Activated CD8-positive, alpha-beta T cell treated with anti-CD3 and anti-CD28 coated beads, Interleukin-2, amount 10 ng/mL, durations not matched to agents 7 days and 5 days (primary cell): ENCODE measurements at regions not wholly inside any gene's neighbourhood (a gene's known extent, or its start where the extent isn't known, plus 50 kb on each side); places are given as distances from the start of the nearest gene placed in this dataset.
"Not testable (repeated sequence)": the region's sequence is repeated elsewhere in the genome, so short reads cannot be mapped to it uniquely, and the experiment has no call there.

Experiments
- ATAC-seq: fragments of 150-1000 bp; cut with Tn5 transposase; one replicate; pipeline ENCODE4 v1.10.0; 2021; ENCODE audit warnings: moderate library complexity
- CTCF ChIA-PET: fragments of 350-600 bp; sonication (Branson Sonifier 250); formaldehyde crosslinking; loops from one replicate; lab custom pipeline; 2021; ENCODE audit warnings: antibody characterized with exemption; lab: Charles Lee
- POLR2A ChIA-PET: fragments of 350-600 bp; sonication (Branson Sonifier 250); formaldehyde crosslinking; loops from one replicate; lab custom pipeline; 2021; ENCODE audit warnings: antibody characterized with exemption; lab: Charles Lee
- DNase-seq: peaks from one replicate; pipeline ENCODE4 v3.0.0-alpha.2; 2020
- H3K27ac Mint-ChIP-seq: one replicate; pipeline ENCODE4 v1.8.0; 2021; ENCODE audit warnings: mild to moderate bottlenecking, mixed read lengths
- H3K27me3 Mint-ChIP-seq: one replicate; pipeline ENCODE4 v1.8.0; 2021; ENCODE audit warnings: low read depth, mixed read lengths
- H3K36me3 Mint-ChIP-seq: one replicate; pipeline ENCODE4 v1.8.0; 2021; ENCODE audit warnings: low read depth, mixed read lengths
- H3K4me1 Mint-ChIP-seq: one replicate; pipeline ENCODE4 v1.8.0; 2021; ENCODE audit warnings: low read depth, mixed read lengths
- H3K4me3 Mint-ChIP-seq: one replicate; pipeline ENCODE4 v1.8.0; 2021; ENCODE audit warnings: mild to moderate bottlenecking, mixed read lengths
- H3K9me3 Mint-ChIP-seq: one replicate; pipeline ENCODE4 v1.8.0; 2022; ENCODE audit warnings: mixed read lengths; ENCODE audit not compliant: insufficient read depth

DNA sequence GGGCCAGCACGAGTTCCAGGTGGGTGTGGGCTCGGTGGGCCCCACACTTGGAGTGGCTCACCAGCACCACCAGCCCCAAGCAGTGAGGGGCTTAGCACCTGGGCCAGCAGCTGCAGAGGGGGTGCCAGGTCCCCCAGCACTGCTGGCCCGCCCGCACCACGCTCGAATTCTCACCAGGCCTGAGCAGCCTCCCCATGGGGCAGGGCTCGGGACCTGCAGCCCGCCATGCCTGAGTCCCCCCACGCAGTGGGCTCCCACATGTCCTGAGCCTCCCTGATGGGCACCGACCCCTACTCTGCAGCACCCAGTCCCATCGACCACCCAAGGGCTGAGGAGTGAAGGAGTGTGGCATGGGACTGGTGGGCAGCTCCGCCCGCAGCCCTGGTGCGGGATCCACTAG is 593.4 kb downstream of the GABRG1 start:
- Mint-ChIP-seq H3K4me1 (no peaks in the 10 kb centered on the region), H3K36me3 (no peaks in the 10 kb centered on the region), H3K4me3 (no peak overlapping the region), H3K9me3 (peaks cover 16% of the 10 kb centered on the region), H3K27me3 (no peaks in the 10 kb centered on the region), H3K27ac (no peak overlapping the region)
- CTCF ChIA-PET = no interaction called here
- POLR2A ChIA-PET = no interaction called here
- no peak for ATAC-seq
- DNase-seq = no peak

GRCh38 chr4:45527160-45527559 is 596.7 kb downstream of the GABRG1 start:
- Mint-ChIP-seq H3K27me3 (no peaks in the 10 kb centered on the region), H3K4me3 (no peak overlapping the region), H3K27ac (no peak overlapping the region), H3K36me3 (no peaks in the 10 kb centered on the region), H3K4me1 (no peaks in the 10 kb centered on the region), H3K9me3 (peaks cover 20% of the 10 kb centered on the region)
- DNase-seq = no peak
- POLR2A ChIA-PET = no interaction called here
- ATAC-seq = no peak
- CTCF ChIA-PET = no interaction called here

DNA sequence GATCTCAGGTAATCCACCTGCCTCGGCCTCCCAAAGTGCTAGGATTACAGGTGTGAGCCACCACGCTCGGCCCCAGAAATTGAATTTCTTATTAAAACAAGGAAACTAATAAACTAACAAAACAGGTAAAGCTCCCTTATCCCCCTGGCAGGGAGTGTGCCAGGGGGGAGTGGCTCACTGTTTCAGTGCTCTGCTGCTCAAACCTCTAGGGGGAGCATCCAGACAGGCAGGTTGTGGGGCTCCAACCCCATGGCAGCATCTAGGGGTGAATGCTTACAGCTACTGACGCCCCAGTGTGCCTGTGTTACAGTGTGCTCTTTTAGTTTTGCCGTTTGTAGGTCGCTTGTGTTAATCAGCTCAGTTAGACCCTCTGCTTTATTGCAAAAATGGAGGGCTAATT is 605.0 kb downstream of the GABRG1 start:
- Mint-ChIP-seq H3K9me3 (peaks cover 8% of the 10 kb centered on the region), H3K27me3 (no peaks in the 10 kb centered on the region), H3K4me1 (no peaks in the 10 kb centered on the region), H3K27ac (no peak overlapping the region), H3K36me3 (no peaks in the 10 kb centered on the region), H3K4me3 (no peak overlapping the region)
- POLR2A ChIA-PET = no interaction called here
- DNase-seq (no peak), ATAC-seq (no peak)
- CTCF ChIA-PET = no interaction called here

DNA sequence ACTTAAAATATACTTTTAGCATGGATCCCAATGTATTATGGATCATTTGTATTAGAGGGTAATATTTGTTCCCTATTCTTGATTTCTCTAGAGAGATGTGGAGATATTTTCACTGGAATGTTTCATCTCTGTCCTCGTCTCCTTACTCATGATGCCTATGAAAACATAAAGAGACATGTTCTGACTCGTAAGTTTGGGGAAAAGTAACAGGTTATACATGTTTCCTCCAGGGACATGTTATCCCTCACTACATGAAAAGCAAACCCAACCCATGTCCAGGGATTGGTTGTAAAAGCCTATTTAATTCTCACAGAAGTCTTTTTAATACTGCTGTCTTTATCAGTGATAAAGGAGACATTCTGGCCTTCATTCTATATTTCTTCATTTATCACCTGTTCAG is 621.4 kb downstream of the GABRG1 start:
- DNase-seq (no peak), ATAC-seq (no peak)
- H3K36me3 Mint-ChIP-seq = no peaks in the 10 kb centered on the region
- H3K4me3 Mint-ChIP-seq = no peak overlapping the region
- no peaks in the 10 kb centered on the region for H3K4me1 Mint-ChIP-seq
- ChIA-PET POLR2A (no interaction called here), CTCF (no interaction called here)
- H3K9me3 Mint-ChIP-seq = no peaks in the 10 kb centered on the region
- no peak overlapping the region for H3K27ac Mint-ChIP-seq
- no peaks in the 10 kb centered on the region for H3K27me3 Mint-ChIP-seq

DNA sequence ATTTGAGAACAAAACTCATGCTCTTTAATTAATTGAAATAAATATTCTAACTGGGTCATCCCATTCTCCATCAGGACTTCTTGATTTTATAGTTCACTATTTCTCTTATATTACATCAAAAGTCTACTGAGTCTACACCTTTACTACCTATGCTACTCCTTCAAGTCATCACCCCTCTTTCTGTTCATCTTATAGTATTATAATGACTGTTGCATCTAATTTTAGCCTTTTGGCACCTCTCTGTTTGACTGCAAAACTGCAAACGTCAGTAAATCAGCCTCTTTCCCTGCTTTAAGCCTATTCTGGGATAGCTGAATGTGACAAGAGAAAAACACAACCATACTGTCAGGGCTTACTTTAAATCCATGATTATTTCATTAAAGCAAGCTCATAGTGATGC is 639.1 kb downstream of the GABRG1 start:
- H3K9me3 Mint-ChIP-seq = no peaks in the 10 kb centered on the region
- no peaks in the 10 kb centered on the region for H3K27me3 Mint-ChIP-seq

GRCh38 chr4:45482346-45482745 is 641.5 kb downstream of the GABRG1 start:
- DNase-seq (no peak), ATAC-seq (no peak)
- ChIA-PET POLR2A (no interaction called here), CTCF (no interaction called here)
- Mint-ChIP-seq H3K9me3 (no peaks in the 10 kb centered on the region), H3K4me1 (no peaks in the 10 kb centered on the region), H3K27ac (no peak overlapping the region), H3K27me3 (no peaks in the 10 kb centered on the region), H3K36me3 (no peaks in the 10 kb centered on the region), H3K4me3 (no peak overlapping the region)

More for the DNA sequence above, 639.1 kb downstream of the GABRG1 start:
- Mint-ChIP-seq H3K36me3 (no peaks in the 10 kb centered on the region), H3K4me3 (no peak overlapping the region), H3K4me1 (no peaks in the 10 kb centered on the region), H3K27ac (no peak overlapping the region)
- no peak for DNase-seq
- no peak for ATAC-seq
- POLR2A ChIA-PET = no interaction called here
- CTCF ChIA-PET = no interaction called here

DNA sequence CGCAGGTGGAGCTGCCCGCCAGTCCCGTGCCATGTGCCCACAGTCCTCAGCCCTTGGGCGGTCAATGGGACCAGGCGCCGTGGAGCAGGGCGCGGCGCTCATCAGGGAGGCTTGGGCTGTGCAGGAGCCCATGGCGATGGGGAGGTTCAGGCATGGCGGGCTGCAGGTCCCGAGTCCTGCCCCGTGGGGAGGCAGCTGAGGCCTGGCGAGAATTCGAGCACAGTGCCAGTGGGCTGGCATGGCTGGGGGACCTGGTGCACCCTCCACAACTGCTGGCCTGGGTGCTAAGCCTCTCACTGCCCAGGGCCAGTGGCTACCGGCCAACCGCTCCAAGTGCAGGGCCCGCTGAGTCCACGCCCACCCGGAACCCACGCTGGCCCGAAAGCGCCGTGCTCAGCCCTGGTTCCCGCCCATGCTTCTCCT is 646.5 kb downstream of the GABRG1 start:
- Mint-ChIP-seq H3K9me3 (peaks cover 10% of the 10 kb centered on the region), H3K4me1 (no peaks in the 10 kb centered on the region), H3K36me3 (no peaks in the 10 kb centered on the region), H3K4me3 (no peak overlapping the region), H3K27me3 (no peaks in the 10 kb centered on the region), H3K27ac (no peak overlapping the region)
- ATAC-seq (no peak), DNase-seq (no peak)
- CTCF ChIA-PET = no interaction called here
- POLR2A ChIA-PET = no interaction called here

DNA sequence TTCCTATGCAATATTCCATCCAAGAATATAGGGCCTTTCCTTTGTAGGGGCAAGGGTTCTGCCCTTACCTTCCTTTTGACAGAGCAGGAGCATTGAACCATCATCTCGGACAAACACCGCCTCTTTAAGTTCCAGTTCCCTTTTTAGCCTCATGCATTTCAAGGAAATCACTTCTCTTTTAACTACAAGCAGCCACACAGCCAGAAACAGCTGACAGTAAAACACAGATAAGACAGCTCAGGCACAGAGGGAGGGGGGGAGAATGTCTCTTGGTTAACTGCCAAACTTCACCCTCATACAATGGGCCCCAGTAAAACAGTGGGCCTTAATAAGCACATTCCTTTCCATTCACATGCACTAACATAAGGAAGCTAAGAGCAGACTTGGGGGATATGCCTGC is 648.3 kb downstream of the GABRG1 start:
- ChIA-PET POLR2A (no interaction called here), CTCF (no interaction called here)
- Mint-ChIP-seq H3K9me3 (peaks cover 10% of the 10 kb centered on the region), H3K4me3 (no peak overlapping the region), H3K27me3 (no peaks in the 10 kb centered on the region), H3K27ac (no peak overlapping the region), H3K4me1 (no peaks in the 10 kb centered on the region), H3K36me3 (no peaks in the 10 kb centered on the region)
- no peak for ATAC-seq
- no peak for DNase-seq

- no peak for ATAC-seq
- Mint-ChIP-seq H3K36me3 (no peaks in the 10 kb centered on the region), H3K4me1 (no peaks in the 10 kb centered on the region), H3K4me3 (no peak overlapping the region), H3K27me3 (no peaks in the 10 kb centered on the region), H3K27ac (no peak overlapping the region), H3K9me3 (peaks cover 10% of the 10 kb centered on the region)
- POLR2A ChIA-PET = no interaction called here
- CTCF ChIA-PET = no interaction called here
- no peak for DNase-seq
These were observed 651.4 kb downstream of the GABRG1 start for GRCh38 chr4:45472490-45472889.

DNA sequence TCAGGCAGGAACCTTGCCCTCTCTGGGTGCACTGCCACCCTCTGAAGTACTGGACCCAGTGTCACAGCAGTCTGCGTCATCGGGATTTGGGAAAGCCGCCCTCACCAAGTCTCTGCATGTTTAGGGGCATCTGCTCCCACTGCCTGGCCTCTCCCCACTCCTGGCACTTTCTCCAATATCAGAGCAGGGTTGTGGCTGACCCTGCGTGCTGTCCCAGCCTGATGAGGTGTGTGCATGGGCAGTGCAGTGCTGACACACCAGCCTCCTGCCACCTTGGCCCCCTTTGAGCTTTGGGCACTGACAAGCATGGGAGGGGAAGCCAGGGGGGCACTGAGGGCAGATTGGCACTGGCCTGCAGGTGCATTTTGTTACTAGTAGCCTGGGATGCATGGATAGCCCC is 652.5 kb downstream of the GABRG1 start:
- H3K4me1 Mint-ChIP-seq = no peaks in the 10 kb centered on the region
- H3K36me3 Mint-ChIP-seq = no peaks in the 10 kb centered on the region
- no peak overlapping the region for H3K27ac Mint-ChIP-seq
- ChIA-PET CTCF (no interaction called here), POLR2A (no interaction called here)
- peaks cover 11% of the 10 kb centered on the region for H3K9me3 Mint-ChIP-seq
- H3K27me3 Mint-ChIP-seq = no peaks in the 10 kb centered on the region
- ATAC-seq (no peak), DNase-seq (no peak)
- no peak overlapping the region for H3K4me3 Mint-ChIP-seq

DNA sequence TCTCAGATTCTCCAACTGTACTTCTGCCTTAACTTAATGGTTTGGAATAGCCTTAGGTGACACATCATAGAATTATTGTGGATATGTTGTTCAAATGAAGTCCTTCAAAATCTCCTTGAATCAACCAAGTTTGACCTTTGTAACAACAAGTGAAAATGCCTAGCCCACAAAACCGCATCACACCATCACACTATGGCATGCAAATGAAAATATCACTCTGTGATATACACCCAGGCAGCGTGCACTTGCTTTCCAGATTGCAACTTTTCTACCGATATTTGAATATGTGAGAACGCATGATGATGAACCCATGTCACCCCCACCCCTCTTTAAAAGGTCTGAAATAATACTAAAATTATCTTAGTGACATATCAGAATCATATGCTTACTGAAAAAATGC is 656.7 kb downstream of the GABRG1 start:
- peaks cover 5% of the 10 kb centered on the region for H3K9me3 Mint-ChIP-seq
- ATAC-seq = no peak
- H3K27ac Mint-ChIP-seq = no peak overlapping the region
- H3K27me3 Mint-ChIP-seq = no peaks in the 10 kb centered on the region
- no peaks in the 10 kb centered on the region for H3K4me1 Mint-ChIP-seq
- no peak for DNase-seq
- ChIA-PET POLR2A (no interaction called here), CTCF (no interaction called here)
- H3K36me3 Mint-ChIP-seq = no peaks in the 10 kb centered on the region
- no peak overlapping the region for H3K4me3 Mint-ChIP-seq

DNA sequence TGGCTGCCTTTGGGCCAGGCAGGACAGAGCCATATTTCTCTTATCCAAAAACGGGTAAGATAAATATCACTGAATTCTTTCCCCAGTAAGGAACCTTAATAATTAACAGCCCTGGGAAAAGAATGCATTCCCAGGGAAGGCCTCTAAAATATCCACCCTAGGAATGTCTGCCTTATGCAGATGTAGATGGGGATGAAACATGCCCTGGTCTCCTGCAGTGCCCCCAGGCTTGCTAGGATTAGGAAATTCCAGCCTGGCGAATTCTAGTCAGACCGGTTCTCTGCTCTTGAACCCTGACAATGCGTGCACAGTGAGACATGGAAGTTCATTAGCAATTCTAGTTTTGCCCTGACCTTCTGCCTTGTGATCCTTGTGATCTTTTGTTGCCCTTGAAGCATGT is 663.7 kb downstream of the GABRG1 start:
- H3K4me1 Mint-ChIP-seq, ATAC-seq, H3K36me3 Mint-ChIP-seq, POLR2A ChIA-PET, H3K27me3 Mint-ChIP-seq, CTCF ChIA-PET, H3K27ac Mint-ChIP-seq, DNase-seq, H3K4me3 Mint-ChIP-seq, H3K9me3 Mint-ChIP-seq: not testable (repeated sequence)

DNA sequence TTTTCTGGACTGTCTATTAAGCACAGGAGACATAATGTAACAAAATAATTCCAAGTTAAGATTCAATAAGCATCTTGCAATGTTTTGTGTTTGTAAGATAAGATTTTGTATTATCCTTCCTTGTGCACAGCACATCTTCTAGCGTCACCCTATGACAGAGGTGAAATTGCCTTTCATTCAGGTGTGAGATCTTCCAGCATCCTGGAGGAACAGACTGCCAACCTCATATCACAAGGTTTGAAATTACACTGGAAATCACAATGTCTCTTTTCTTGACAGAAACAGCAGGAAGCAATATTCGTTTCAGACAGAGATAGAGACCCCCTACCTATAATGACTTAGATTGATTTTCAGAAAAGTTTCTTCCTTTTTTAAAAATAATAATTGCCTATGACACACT is 668.6 kb downstream of the GABRG1 start:
- H3K27ac Mint-ChIP-seq = no peak overlapping the region
- no peaks in the 10 kb centered on the region for H3K4me1 Mint-ChIP-seq
- H3K9me3 Mint-ChIP-seq = peaks cover 3% of the 10 kb centered on the region
- ATAC-seq (no peak), DNase-seq (no peak)
- H3K27me3 Mint-ChIP-seq = no peaks in the 10 kb centered on the region
- POLR2A ChIA-PET = no interaction called here
- CTCF ChIA-PET = no interaction called here
- H3K36me3 Mint-ChIP-seq = no peaks in the 10 kb centered on the region
- H3K4me3 Mint-ChIP-seq = no peak overlapping the region
